IgD-negative memory B cell (primary cell): ENCODE measurements at regions not wholly inside any gene's neighbourhood (a gene's known extent, or its start where the extent isn't known, plus 50 kb on each side); places are given as distances from the start of the nearest gene placed in this dataset.
"Not testable (repeated sequence)": the region's sequence is repeated elsewhere in the genome, so short reads cannot be mapped to it uniquely, and the experiment has no call there.

Source experiments
- H3K27ac Mint-ChIP-seq, 3 donors: one replicate each; pipeline ENCODE4 v1.8.0; 2020 to 2022; ENCODE audit warnings: mild to moderate bottlenecking in 3 of 3, mixed read lengths in 3 of 3, moderate library complexity in 1 of 3
- H3K27me3 Mint-ChIP-seq: one replicate; pipeline ENCODE4 v1.8.0; 2021; ENCODE audit warnings: mixed read lengths
- H3K36me3 Mint-ChIP-seq: one replicate; pipeline ENCODE4 v1.8.0; 2020; ENCODE audit warnings: mild to moderate bottlenecking, mixed read lengths
- H3K4me1 Mint-ChIP-seq, 3 donors: one replicate each; pipeline ENCODE4 v1.8.0; 2020 to 2022; ENCODE audit warnings: mixed read lengths in 3 of 3, mild to moderate bottlenecking in 1 of 3
- H3K4me3 Mint-ChIP-seq, 4 donors: one replicate each; pipeline ENCODE4 v1.8.0; 2020 to 2022; ENCODE audit warnings: mild to moderate bottlenecking in 4 of 4, mixed read lengths in 4 of 4, moderate library complexity in 3 of 4
- H3K9me3 Mint-ChIP-seq, 3 donors: one replicate each; pipeline ENCODE4 v1.8.0; 2020 to 2021; ENCODE audit warnings: mixed read lengths in 3 of 3, mild to moderate bottlenecking in 1 of 3

GRCh38 chr1:185556561-185556960, 177.6 kb upstream of the HMCN1 start:
- no peak overlapping the region for H3K27ac Mint-ChIP-seq

GRCh38 chr1:185555743-185556142, 178.4 kb upstream of the HMCN1 start:
- H3K4me3 Mint-ChIP-seq: no peak overlapping the region

More at GRCh38 chr1:185556561-185556960, 177.6 kb upstream of the HMCN1 start:
- Mint-ChIP-seq H3K9me3 (peaks cover 0 to 4% (median 0%) of the 10 kb centered on the region in 3 donors), H3K36me3 (no peaks in the 10 kb centered on the region), H3K4me3 (no peak overlapping the region), H3K4me1 (peaks cover 18 to 23% (median 21%) of the 10 kb centered on the region in 3 donors), H3K27me3 (no peaks in the 10 kb centered on the region)

GRCh38 chr1:185551008-185551407, 183.2 kb upstream of the HMCN1 start:
- no peaks in the 10 kb centered on the region for H3K4me1 Mint-ChIP-seq
- no peak overlapping the region for H3K4me3 Mint-ChIP-seq
- no peaks in the 10 kb centered on the region for H3K36me3 Mint-ChIP-seq
- peaks cover 0 to 4% (median 0%) of the 10 kb centered on the region in 3 donors for H3K9me3 Mint-ChIP-seq
- no peaks in the 10 kb centered on the region for H3K27me3 Mint-ChIP-seq
- no peak overlapping the region for H3K27ac Mint-ChIP-seq

More at GRCh38 chr1:185555743-185556142, 178.4 kb upstream of the HMCN1 start:
- peaks cover 0 to 4% (median 0%) of the 10 kb centered on the region in 3 donors for H3K9me3 Mint-ChIP-seq
- no peaks in the 10 kb centered on the region for H3K27me3 Mint-ChIP-seq
- peaks cover 11 to 14% (median 13%) of the 10 kb centered on the region in 3 donors for H3K4me1 Mint-ChIP-seq
- H3K27ac Mint-ChIP-seq: peak overlapping the region in 1 of 3 donors; percentile 3
- H3K36me3 Mint-ChIP-seq: no peaks in the 10 kb centered on the region

- Mint-ChIP-seq H3K27ac (no peak overlapping the region), H3K36me3 (no peaks in the 10 kb centered on the region), H3K4me1 (no peaks in the 10 kb centered on the region), H3K27me3 (no peaks in the 10 kb centered on the region), H3K4me3 (no peak overlapping the region), H3K9me3 (peaks cover 0 to 4% (median 0%) of the 10 kb centered on the region in 3 donors)
Measured at GRCh38 chr1:185549906-185550305, 184.3 kb upstream of the HMCN1 start.

- Mint-ChIP-seq H3K36me3 (no peaks in the 10 kb centered on the region), H3K4me3 (no peak overlapping the region), H3K9me3 (no peaks in the 10 kb centered on the region), H3K27ac (no peak overlapping the region), H3K27me3 (no peaks in the 10 kb centered on the region), H3K4me1 (no peaks in the 10 kb centered on the region)
Measured at GRCh38 chr1:185546029-185546428, 188.2 kb upstream of the HMCN1 start.

- Mint-ChIP-seq H3K27me3 (no peaks in the 10 kb centered on the region), H3K4me1 (no peaks in the 10 kb centered on the region), H3K27ac (no peak overlapping the region), H3K9me3 (peaks cover 0 to 2% (median 0%) of the 10 kb centered on the region in 3 donors), H3K36me3 (no peaks in the 10 kb centered on the region), H3K4me3 (no peak overlapping the region)
Measured at GRCh38 chr1:185541871-185542301, 192.3 kb upstream of the HMCN1 start.

GRCh38 chr1:185540295-185540694, 193.9 kb upstream of the HMCN1 start:
- Mint-ChIP-seq H3K36me3 (no peaks in the 10 kb centered on the region), H3K4me3 (no peak overlapping the region), H3K4me1 (peaks cover 0 to 1% (median 0%) of the 10 kb centered on the region in 3 donors), H3K27me3 (no peaks in the 10 kb centered on the region), H3K27ac (no peak overlapping the region), H3K9me3 (peaks cover 0 to 2% (median 0%) of the 10 kb centered on the region in 3 donors)

- Mint-ChIP-seq H3K4me1 (peaks cover 0 to 1% (median 0%) of the 10 kb centered on the region in 3 donors), H3K36me3 (no peaks in the 10 kb centered on the region), H3K27ac (no peak overlapping the region)
Measured at GRCh38 chr1:185539277-185539943, 194.8 kb upstream of the HMCN1 start.

GRCh38 chr1:185538309-185538898, 195.8 kb upstream of the HMCN1 start:
- not testable (repeated sequence) for H3K27ac Mint-ChIP-seq, H3K9me3 Mint-ChIP-seq, H3K36me3 Mint-ChIP-seq, H3K27me3 Mint-ChIP-seq, H3K4me1 Mint-ChIP-seq, H3K4me3 Mint-ChIP-seq

More at GRCh38 chr1:185539277-185539943, 194.8 kb upstream of the HMCN1 start:
- peaks cover 0 to 2% (median 0%) of the 10 kb centered on the region in 3 donors for H3K9me3 Mint-ChIP-seq
- H3K27me3 Mint-ChIP-seq: no peaks in the 10 kb centered on the region
- no peak overlapping the region for H3K4me3 Mint-ChIP-seq

GRCh38 chr1:185537596-185537995, 196.6 kb upstream of the HMCN1 start:
- Mint-ChIP-seq H3K27ac (no peak overlapping the region), H3K27me3 (no peaks in the 10 kb centered on the region), H3K4me3 (no peak overlapping the region), H3K36me3 (no peaks in the 10 kb centered on the region), H3K9me3 (peaks cover 0 to 2% (median 0%) of the 10 kb centered on the region in 3 donors), H3K4me1 (peaks cover 0 to 1% (median 0%) of the 10 kb centered on the region in 3 donors)

GRCh38 chr1:185536165-185536920, 197.8 kb upstream of the HMCN1 start:
- Mint-ChIP-seq H3K4me3 (no peak overlapping the region), H3K9me3 (peaks cover 0 to 2% (median 2%) of the 10 kb centered on the region in 3 donors), H3K36me3 (peaks cover 2% of the 10 kb centered on the region), H3K27me3 (no peaks in the 10 kb centered on the region), H3K27ac (no peak overlapping the region), H3K4me1 (peaks cover 0 to 2% (median 1%) of the 10 kb centered on the region in 3 donors)

- H3K4me1 Mint-ChIP-seq: peaks cover 0 to 2% (median 1%) of the 10 kb centered on the region in 3 donors
- peaks cover 2% of the 10 kb centered on the region for H3K36me3 Mint-ChIP-seq
- peaks cover 0 to 2% (median 2%) of the 10 kb centered on the region in 3 donors for H3K9me3 Mint-ChIP-seq
- H3K27ac Mint-ChIP-seq: no peak overlapping the region
- no peaks in the 10 kb centered on the region for H3K27me3 Mint-ChIP-seq
- no peak overlapping the region for H3K4me3 Mint-ChIP-seq
Measured at GRCh38 chr1:185535621-185536020, 198.6 kb upstream of the HMCN1 start.

GRCh38 chr1:185534801-185535200, 199.4 kb upstream of the HMCN1 start:
- no peak overlapping the region for H3K27ac Mint-ChIP-seq
- no peak overlapping the region for H3K4me3 Mint-ChIP-seq
- H3K36me3 Mint-ChIP-seq: peaks cover 2% of the 10 kb centered on the region
- peaks cover 0 to 2% (median 2%) of the 10 kb centered on the region in 3 donors for H3K9me3 Mint-ChIP-seq
- H3K27me3 Mint-ChIP-seq: no peaks in the 10 kb centered on the region
- H3K4me1 Mint-ChIP-seq: peaks cover 0 to 2% (median 1%) of the 10 kb centered on the region in 3 donors

- no peak overlapping the region for H3K27ac Mint-ChIP-seq
- H3K36me3 Mint-ChIP-seq: peaks cover 2% of the 10 kb centered on the region
- H3K27me3 Mint-ChIP-seq: no peaks in the 10 kb centered on the region
- no peak overlapping the region for H3K4me3 Mint-ChIP-seq
- peaks cover 0 to 2% (median 1%) of the 10 kb centered on the region in 3 donors for H3K4me1 Mint-ChIP-seq
- H3K9me3 Mint-ChIP-seq: peaks cover 0 to 2% (median 2%) of the 10 kb centered on the region in 3 donors
Measured at GRCh38 chr1:185533596-185533995, 200.6 kb upstream of the HMCN1 start.

GRCh38 chr1:185532856-185533255, 201.3 kb upstream of the HMCN1 start:
- Mint-ChIP-seq H3K27ac (no peak overlapping the region), H3K4me3 (no peak overlapping the region), H3K9me3 (peaks cover 0 to 2% (median 0%) of the 10 kb centered on the region in 3 donors), H3K36me3 (peaks cover 2% of the 10 kb centered on the region), H3K4me1 (peaks cover 0 to 2% (median 2%) of the 10 kb centered on the region in 3 donors), H3K27me3 (no peaks in the 10 kb centered on the region)
